MM.1S (cell line): ENCODE measurements at regions not wholly inside any gene's neighbourhood (a gene's known extent, or its start where the extent isn't known, plus 50 kb on each side); places are given as distances from the start of the nearest gene placed in this dataset.

Experiments used
- DNase-seq: peaks from one replicate; pipeline ENCODE4 v3.0.0-alpha.2; 2015
- H2AFZ ChIP-seq: fragments of 300-600 bp; sonication (generic); 2 replicates; pipeline ENCODE4 v1.6.0; 2016; ENCODE audit warnings: antibody characterized with exemption, low read length
- H3F3A ChIP-seq: fragments of 300-600 bp; sonication (generic); 2 replicates; pipeline ENCODE4 v1.6.1; 2016; ENCODE audit warnings: mild to moderate bottlenecking, antibody characterized with exemption, low read length, moderate library complexity, mixed read lengths; ENCODE audit not compliant: insufficient read depth
- H3K27ac ChIP-seq: fragments of 300-600 bp; sonication (generic); 2 replicates; pipeline ENCODE4 v1.5.1; 2016; ENCODE audit warnings: mild to moderate bottlenecking, low read length
- H3K27me3 ChIP-seq: fragments of 300-600 bp; sonication (generic); replicated peaks from 2 replicates; pipeline ENCODE4 v1.6.0; 2016; ENCODE audit warnings: low read length; ENCODE audit not compliant: insufficient read depth
- H3K36me3 ChIP-seq: fragments of 300-600 bp; sonication (generic); replicated peaks from 2 replicates; pipeline ENCODE4 v1.6.1; 2016; ENCODE audit warnings: mild to moderate bottlenecking, low read length, mixed read lengths; ENCODE audit not compliant: insufficient read depth
- H3K4me1 ChIP-seq: fragments of 300-600 bp; sonication (generic); 2 replicates; pipeline ENCODE4 v1.6.1; 2016; ENCODE audit warnings: low read length, mixed read lengths
- H3K4me2 ChIP-seq: fragments of 300-600 bp; sonication (generic); 2 replicates; pipeline ENCODE4 v1.6.0; 2016; ENCODE audit warnings: low read depth, low read length
- H3K4me3 ChIP-seq: fragments of 300-600 bp; sonication (generic); 2 replicates; pipeline ENCODE4 v1.5.1; 2016; ENCODE audit warnings: low read length, mixed read lengths
- H3K79me2 ChIP-seq: fragments of 300-600 bp; sonication (generic); 2 replicates; pipeline ENCODE4 v1.6.1; 2016; ENCODE audit warnings: mixed run types, low read length, mixed read lengths
- H3K9ac ChIP-seq: fragments of 300-600 bp; sonication (generic); 2 replicates; pipeline ENCODE4 v1.6.1; 2016; ENCODE audit warnings: low read length, mixed read lengths
- H3K9me2 ChIP-seq: fragments of 300-600 bp; sonication (generic); replicated peaks from 2 replicates; pipeline ENCODE4 v1.6.1; 2016; ENCODE audit warnings: mild to moderate bottlenecking, low read length, mixed read lengths; ENCODE audit not compliant: insufficient read depth
- H3K9me3 ChIP-seq: fragments of 300-600 bp; sonication (generic); replicated peaks from 2 replicates; pipeline ENCODE4 v1.6.1; 2016; ENCODE audit warnings: mild to moderate bottlenecking, low read length, mixed read lengths; ENCODE audit not compliant: insufficient read depth
- H4K20me1 ChIP-seq: fragments of 300-600 bp; sonication (generic); 2 replicates; pipeline ENCODE4 v1.6.1; 2016; ENCODE audit warnings: mild to moderate bottlenecking, low read length, moderate library complexity, mixed read lengths; ENCODE audit not compliant: insufficient read depth
- CTCF ChIP-seq: fragments of 300-600 bp; sonication (generic); IDR thresholded peaks from 2 replicates; pipeline ENCODE4 v1.5.1; 2016; ENCODE audit warnings: antibody characterized with exemption, low read length, mixed read lengths
- EZH2 ChIP-seq: fragments of 300-600 bp; sonication (generic); optimal IDR thresholded peaks from 2 replicates; pipeline ENCODE3; 2017; ENCODE audit warnings: low read depth, mild to moderate bottlenecking, antibody characterized with exemption, low read length, mixed read lengths
- EZH2phosphoT487 ChIP-seq: fragments of 300-600 bp; sonication (generic); IDR thresholded peaks from 2 replicates; pipeline ENCODE4 v1.6.1; 2018; ENCODE audit warnings: antibody characterized with exemption, low read length

- H3K4me2 ChIP-seq = no peak overlapping the region
- H3K9me3 ChIP-seq = no peaks in the 10 kb centered on the region
- H2AFZ ChIP-seq = no peak overlapping the region
- TF ChIP-seq CTCF (no peak), EZH2 (no peak), EZH2phosphoT487 (no peak)
- no peaks in the 10 kb centered on the region for H3K36me3 ChIP-seq
- no peaks in the 10 kb centered on the region for H4K20me1 ChIP-seq
- H3K27ac ChIP-seq = no peak overlapping the region
- no peak for DNase-seq
- no peak overlapping the region for H3K9ac ChIP-seq
- no peaks in the 10 kb centered on the region for H3K27me3 ChIP-seq
- H3K79me2 ChIP-seq = no peaks in the 10 kb centered on the region
- H3K4me1 ChIP-seq = no peaks in the 10 kb centered on the region
- H3K4me3 ChIP-seq = no peak overlapping the region
- no peaks in the 10 kb centered on the region for H3K9me2 ChIP-seq
- H3F3A ChIP-seq = no peaks in the 10 kb centered on the region
These were observed 117.6 kb upstream of the ZNF678 start for GRCh38 chr1:227445746-227446145.

- H2AFZ ChIP-seq = no peak overlapping the region
- H3K36me3 ChIP-seq = no peaks in the 10 kb centered on the region
- no peak for TF ChIP-seq EZH2phosphoT487
- no peaks in the 10 kb centered on the region for H3K9me3 ChIP-seq
- no peak overlapping the region for H3K4me3 ChIP-seq
- H3K27ac ChIP-seq = no peak overlapping the region
- no peak for DNase-seq
- no peaks in the 10 kb centered on the region for H3F3A ChIP-seq
- no peak overlapping the region for H3K4me2 ChIP-seq
- no peaks in the 10 kb centered on the region for H3K4me1 ChIP-seq
- no peaks in the 10 kb centered on the region for H3K27me3 ChIP-seq
- no peaks in the 10 kb centered on the region for H3K9me2 ChIP-seq
- no peaks in the 10 kb centered on the region for H3K79me2 ChIP-seq
- no peaks in the 10 kb centered on the region for H4K20me1 ChIP-seq
- no peak overlapping the region for H3K9ac ChIP-seq
These were observed 118.2 kb upstream of the ZNF678 start for GRCh38 chr1:227445092-227445674.

- Histone ChIP-seq H3K4me1 (no peaks in the 10 kb centered on the region), H3K4me3 (no peak overlapping the region), H3K9ac (no peak overlapping the region), H3F3A (no peaks in the 10 kb centered on the region), H2AFZ (no peak overlapping the region), H3K27ac (no peak overlapping the region), H3K4me2 (no peak overlapping the region), H3K36me3 (no peaks in the 10 kb centered on the region), H3K9me2 (no peaks in the 10 kb centered on the region), H3K27me3 (no peaks in the 10 kb centered on the region), H3K9me3 (no peaks in the 10 kb centered on the region), H3K79me2 (no peaks in the 10 kb centered on the region), H4K20me1 (no peaks in the 10 kb centered on the region)
- no peak for DNase-seq
- TF ChIP-seq EZH2 (no peak), CTCF (no peak), EZH2phosphoT487 (no peak)
These were observed 121.9 kb upstream of the CDC42BPA start for GRCh38 chr1:227440182-227440581.

GRCh38 chr1:227437495-227438008, 119.3 kb upstream of the CDC42BPA start:
- Histone ChIP-seq H3K4me1 (no peaks in the 10 kb centered on the region), H3K9me2 (no peaks in the 10 kb centered on the region), H3F3A (no peaks in the 10 kb centered on the region), H3K4me2 (peak overlapping the region; percentile 81; the same call in 1 of the 2 replicates), H4K20me1 (no peaks in the 10 kb centered on the region), H3K9ac (peak overlapping the region; percentile 22; the same call in 1 of the 2 replicates), H3K27ac (no peak overlapping the region), H3K4me3 (peak overlapping the region; percentile 54), H3K27me3 (no peaks in the 10 kb centered on the region), H3K9me3 (no peaks in the 10 kb centered on the region), H3K36me3 (no peaks in the 10 kb centered on the region), H2AFZ (peak overlapping the region; percentile 75), H3K79me2 (no peaks in the 10 kb centered on the region)
- peak; percentile 63 for DNase-seq
- TF ChIP-seq CTCF (peak; percentile 71), EZH2 (no peak), EZH2phosphoT487 (no peak)
